SJSA1 (cell line): ENCODE measurements at regions not wholly inside any gene's neighbourhood (a gene's known extent, or its start where the extent isn't known, plus 50 kb on each side); places are given as distances from the start of the nearest gene placed in this dataset.
"Not testable (repeated sequence)": the region's sequence is repeated elsewhere in the genome, so short reads cannot be mapped to it uniquely, and the experiment has no call there.

Experiments used
- DNase-seq, 2 experiments: peaks; one replicate each; pipeline ENCODE4 v3.0.0-alpha.2; 2015 to 2020; ENCODE audit warnings: low spot score in 2 of 2, low read depth in 1 of 2
- H3K27ac ChIP-seq: fragments of 250-450 bp; sonication (Bioruptor Pico); 2 replicates; pipeline ENCODE4 v1.5.1; 2020; ENCODE audit warnings: mild to moderate bottlenecking, moderate library complexity
- H3K27me3 ChIP-seq: fragments of 250-450 bp; sonication (Bioruptor Pico); replicated peaks from 2 replicates; pipeline ENCODE4 v1.5.1; 2020; ENCODE audit warnings: mild to moderate bottlenecking, moderate library complexity
- H3K36me3 ChIP-seq: fragments of 250-450 bp; sonication (Bioruptor Pico); 2 replicates; pipeline ENCODE4 v1.5.1; 2020; ENCODE audit warnings: mild to moderate bottlenecking
- H3K4me1 ChIP-seq: fragments of 250-450 bp; sonication (Bioruptor Pico); replicated peaks from 2 replicates; pipeline ENCODE4 v1.6.1; 2021; ENCODE audit warnings: mild to moderate bottlenecking
- H3K4me3 ChIP-seq: fragments of 250-450 bp; sonication (Bioruptor Pico); 2 replicates; pipeline ENCODE4 v1.5.1; 2020; ENCODE audit warnings: mild to moderate bottlenecking
- H3K9me3 ChIP-seq: fragments of 250-450 bp; sonication (Bioruptor Pico); replicated peaks from 2 replicates; pipeline ENCODE4 v1.5.1; 2020; ENCODE audit warnings: mild to moderate bottlenecking

- H3K27ac ChIP-seq, DNase-seq: not testable (repeated sequence)
Measured at GRCh38 chr14:27847480-27847879, 919.1 kb upstream of the FOXG1 start.

GRCh38 chr14:27849193-27849592 is 917.4 kb upstream of the FOXG1 start:
- not testable (repeated sequence) for H3K36me3 ChIP-seq, H3K27me3 ChIP-seq, H3K4me3 ChIP-seq, H3K4me1 ChIP-seq, H3K27ac ChIP-seq, H3K9me3 ChIP-seq, DNase-seq

More at GRCh38 chr14:27847480-27847879, 919.1 kb upstream of the FOXG1 start:
- not testable (repeated sequence) for H3K4me1 ChIP-seq, H3K27me3 ChIP-seq, H3K36me3 ChIP-seq, H3K4me3 ChIP-seq, H3K9me3 ChIP-seq

- Histone ChIP-seq H3K36me3 (no peaks in the 10 kb centered on the region), H3K4me1 (no peaks in the 10 kb centered on the region), H3K4me3 (no peak overlapping the region), H3K9me3 (no peaks in the 10 kb centered on the region), H3K27ac (no peak overlapping the region), H3K27me3 (no peaks in the 10 kb centered on the region)
- DNase-seq = no peak
Measured at GRCh38 chr14:27862684-27863083, 903.9 kb upstream of the FOXG1 start.

- no peak overlapping the region for H3K27ac ChIP-seq
- no peaks in the 10 kb centered on the region for H3K36me3 ChIP-seq
- no peak overlapping the region for H3K4me3 ChIP-seq
- H3K9me3 ChIP-seq = no peaks in the 10 kb centered on the region
- no peaks in the 10 kb centered on the region for H3K4me1 ChIP-seq
- DNase-seq = no peak
- H3K27me3 ChIP-seq = no peaks in the 10 kb centered on the region
Measured at GRCh38 chr14:27863166-27863565, 903.4 kb upstream of the FOXG1 start.

- Histone ChIP-seq H3K4me3 (no peak overlapping the region), H3K27ac (no peak overlapping the region)
- no peak for DNase-seq
Measured at GRCh38 chr14:27881063-27881462, 885.5 kb upstream of the FOXG1 start.

GRCh38 chr14:27881646-27882045 is 884.9 kb upstream of the FOXG1 start:
- H3K27ac ChIP-seq = no peak overlapping the region
- no peaks in the 10 kb centered on the region for H3K9me3 ChIP-seq
- H3K36me3 ChIP-seq = no peaks in the 10 kb centered on the region
- no peaks in the 10 kb centered on the region for H3K27me3 ChIP-seq
- H3K4me3 ChIP-seq = no peak overlapping the region
- H3K4me1 ChIP-seq = no peaks in the 10 kb centered on the region
- no peak for DNase-seq

More at GRCh38 chr14:27881063-27881462, 885.5 kb upstream of the FOXG1 start:
- no peaks in the 10 kb centered on the region for H3K9me3 ChIP-seq
- no peaks in the 10 kb centered on the region for H3K36me3 ChIP-seq
- H3K4me1 ChIP-seq = no peaks in the 10 kb centered on the region
- H3K27me3 ChIP-seq = no peaks in the 10 kb centered on the region

GRCh38 chr14:27886256-27886655 is 880.3 kb upstream of the FOXG1 start:
- DNase-seq = no peak

GRCh38 chr14:27890259-27890658 is 876.3 kb upstream of the FOXG1 start:
- no peaks in the 10 kb centered on the region for H3K9me3 ChIP-seq
- no peak for DNase-seq
- no peaks in the 10 kb centered on the region for H3K36me3 ChIP-seq
- H3K27me3 ChIP-seq = no peaks in the 10 kb centered on the region
- no peak overlapping the region for H3K4me3 ChIP-seq
- H3K4me1 ChIP-seq = no peaks in the 10 kb centered on the region
- no peak overlapping the region for H3K27ac ChIP-seq

More at GRCh38 chr14:27886256-27886655, 880.3 kb upstream of the FOXG1 start:
- no peaks in the 10 kb centered on the region for H3K4me1 ChIP-seq
- no peak overlapping the region for H3K27ac ChIP-seq
- no peaks in the 10 kb centered on the region for H3K36me3 ChIP-seq
- H3K9me3 ChIP-seq = no peaks in the 10 kb centered on the region
- H3K4me3 ChIP-seq = no peak overlapping the region
- no peaks in the 10 kb centered on the region for H3K27me3 ChIP-seq

GRCh38 chr14:27908484-27908883 is 858.1 kb upstream of the FOXG1 start:
- not testable (repeated sequence) for H3K4me3 ChIP-seq, H3K27ac ChIP-seq, DNase-seq, H3K27me3 ChIP-seq, H3K4me1 ChIP-seq, H3K36me3 ChIP-seq, H3K9me3 ChIP-seq

GRCh38 chr14:27916326-27916725 is 850.3 kb upstream of the FOXG1 start:
- Histone ChIP-seq H3K27ac (no peak overlapping the region), H3K4me1 (no peaks in the 10 kb centered on the region), H3K36me3 (no peaks in the 10 kb centered on the region), H3K4me3 (no peak overlapping the region), H3K9me3 (no peaks in the 10 kb centered on the region), H3K27me3 (no peaks in the 10 kb centered on the region)
- DNase-seq = no peak

- Histone ChIP-seq H3K4me3 (no peak overlapping the region), H3K27ac (no peak overlapping the region), H3K9me3 (no peaks in the 10 kb centered on the region), H3K36me3 (no peaks in the 10 kb centered on the region), H3K4me1 (no peaks in the 10 kb centered on the region), H3K27me3 (no peaks in the 10 kb centered on the region)
- no peak for DNase-seq
Measured at GRCh38 chr14:27917896-27918295, 848.7 kb upstream of the FOXG1 start.

GRCh38 chr14:27927519-27927918 is 839.1 kb upstream of the FOXG1 start:
- H3K36me3 ChIP-seq = no peaks in the 10 kb centered on the region
- H3K4me3 ChIP-seq = no peak overlapping the region
- no peaks in the 10 kb centered on the region for H3K9me3 ChIP-seq
- no peak overlapping the region for H3K27ac ChIP-seq
- no peaks in the 10 kb centered on the region for H3K27me3 ChIP-seq
- no peak for DNase-seq
- H3K4me1 ChIP-seq = no peaks in the 10 kb centered on the region

- Histone ChIP-seq H3K9me3 (no peaks in the 10 kb centered on the region), H3K36me3 (no peaks in the 10 kb centered on the region), H3K27ac (no peak overlapping the region), H3K27me3 (no peaks in the 10 kb centered on the region), H3K4me1 (no peaks in the 10 kb centered on the region), H3K4me3 (no peak overlapping the region)
- DNase-seq = no peak
Measured at GRCh38 chr14:27929797-27930347, 836.7 kb upstream of the FOXG1 start.

GRCh38 chr14:27938392-27938791 is 828.2 kb upstream of the FOXG1 start:
- no peaks in the 10 kb centered on the region for H3K27me3 ChIP-seq
- DNase-seq = no peak
- H3K9me3 ChIP-seq = no peaks in the 10 kb centered on the region
- H3K36me3 ChIP-seq = no peaks in the 10 kb centered on the region
- no peaks in the 10 kb centered on the region for H3K4me1 ChIP-seq
- H3K4me3 ChIP-seq = no peak overlapping the region
- no peak overlapping the region for H3K27ac ChIP-seq

GRCh38 chr14:27945512-27945911 is 821.1 kb upstream of the FOXG1 start:
- no peak for DNase-seq
- Histone ChIP-seq H3K36me3 (no peaks in the 10 kb centered on the region), H3K4me3 (no peak overlapping the region), H3K4me1 (no peaks in the 10 kb centered on the region), H3K9me3 (no peaks in the 10 kb centered on the region), H3K27ac (no peak overlapping the region), H3K27me3 (no peaks in the 10 kb centered on the region)
